Esophagus muscularis mucosa (tissue), 4 donors: ENCODE measurements at regions not wholly inside any gene's neighbourhood (a gene's known extent, or its start where the extent isn't known, plus 50 kb on each side); places are given as distances from the start of the nearest gene placed in this dataset.

Source experiments
- DNase-seq: peaks from one replicate; pipeline ENCODE4 v3.0.0-alpha.2; 2017; ENCODE audit errors: extremely low spot score
- H3K27ac ChIP-seq, 4 donors: fragments of 200-600 bp; sonication (generic); replicated peaks in 1 of 4; 1 replicate in 3 of 4; 2 replicates in 1 of 4; pipeline ENCODE4 v1.5.1; 2016 to 2019; ENCODE audit warnings: mild to moderate bottlenecking in 1 of 4
- H3K27me3 ChIP-seq, 4 donors: fragments of 200-600 bp; sonication (generic); one replicate each; pipeline versions ENCODE4 v1.5.1 to v1.6.0; 2016 to 2019
- H3K36me3 ChIP-seq, 4 donors: fragments of 200-600 bp; sonication (generic); one replicate each; pipeline ENCODE4 v1.5.1; 2016 to 2019
- H3K4me1 ChIP-seq, 4 donors: fragments of 200-600 bp; sonication (generic); one replicate each; pipeline ENCODE4 v1.5.1; 2016 to 2019
- H3K4me3 ChIP-seq, 4 donors: fragments of 200-600 bp; sonication (generic); 1 replicate in 2 of 4; 2 replicates in 2 of 4; pipeline ENCODE4 v1.5.1; 2016 to 2019; ENCODE audit warnings: mild to moderate bottlenecking in 4 of 4, moderate library complexity in 1 of 4
- H3K9me3 ChIP-seq, 4 donors: fragments of 200-600 bp; sonication (generic); 1 replicate in 3 of 4; 2 replicates in 1 of 4; pipeline ENCODE4 v1.5.1; 2016 to 2019
- CTCF ChIP-seq, 3 experiments: fragments of 200-600 bp in 2 of 3; fragments of 450-650 bp in 1 of 3; sonication (generic) in 2 of 3; IDR thresholded peaks; one replicate each; pipeline ENCODE4 v1.5.1; 2017 to 2019; ENCODE audit warnings: antibody characterized with exemption in 3 of 3, mild to moderate bottlenecking in 2 of 3, moderate library complexity in 1 of 3
- EP300 ChIP-seq: sonication (generic); formaldehyde crosslinking; IDR thresholded peaks from one replicate; pipeline ENCODE4 v1.6.1; 2017; ENCODE audit warnings: antibody characterized with exemption
- POLR2A ChIP-seq: fragments of 450-650 bp; IDR thresholded peaks from one replicate; pipeline ENCODE4 v1.6.1; 2017; ENCODE audit warnings: antibody characterized with exemption, moderate library complexity, mild to moderate bottlenecking, low read depth
- POLR2AphosphoS5 ChIP-seq, 2 donors: sonication (generic); formaldehyde crosslinking; IDR thresholded peaks; one replicate each; pipeline ENCODE4 v1.6.1; 2017; ENCODE audit warnings: antibody characterized with exemption in 2 of 2
- WGBS: methylation state at CpG from one replicate; pipeline ENCODE4 v1.1.5; 2018; 5-methylcytosine and 5-hydroxymethylcytosine counted together
- intact Hi-C: fragments of 100-400 bp; cut with DNase I; formaldehyde crosslinking; loops from one replicate; pipeline ENCODE4 v1.15.1; 2023

- H3K27me3 ChIP-seq: peaks cover 0 to 29% (median 0%) of the 10 kb centered on the region in 4 donors
- no peak overlapping the region for H3K27ac ChIP-seq
- no peaks in the 10 kb centered on the region for H3K4me1 ChIP-seq
- intact Hi-C loops: no loop called here
- H3K4me3 ChIP-seq: no peak overlapping the region
- 61% methylated on average over 3 of the region's 3 CpGs for WGBS
- TF ChIP-seq CTCF (IDR thresholded peaks at IDR 0.05): no peak
- TF ChIP-seq POLR2A: no peak
- TF ChIP-seq EP300: no peak
- TF ChIP-seq POLR2AphosphoS5 (IDR thresholded peaks at IDR 0.05): no peak
- H3K36me3 ChIP-seq: no peaks in the 10 kb centered on the region
- no peak for DNase-seq
- no peaks in the 10 kb centered on the region for H3K9me3 ChIP-seq
Observed at GRCh38 chr19:33921165-33921564, 124.5 kb downstream of the KCTD15 start.

GRCh38 chr19:33926306-33926705 lies 129.6 kb downstream of the KCTD15 start:
- WGBS: 45% methylated on average over 3 of the region's 3 CpGs
- Histone ChIP-seq H3K27ac (no peak overlapping the region), H3K9me3 (no peaks in the 10 kb centered on the region), H3K4me3 (no peak overlapping the region), H3K36me3 (no peaks in the 10 kb centered on the region), H3K27me3 (peaks cover 0 to 37% (median 0%) of the 10 kb centered on the region in 4 donors), H3K4me1 (no peaks in the 10 kb centered on the region)
- no peak for DNase-seq
- no peak for TF ChIP-seq POLR2A
- no peak for TF ChIP-seq EP300
- no peak for TF ChIP-seq POLR2AphosphoS5 (IDR thresholded peaks at IDR 0.05)
- TF ChIP-seq CTCF (IDR thresholded peaks at IDR 0.05): no peak
- intact Hi-C loops: no loop called here

GRCh38 chr19:33927789-33928457 lies 131.3 kb downstream of the KCTD15 start:
- no peak for DNase-seq
- H3K27ac ChIP-seq: no peak overlapping the region
- 55% methylated on average over 5 of the region's 5 CpGs for WGBS
- H3K4me1 ChIP-seq: no peaks in the 10 kb centered on the region
- TF ChIP-seq CTCF (IDR thresholded peaks at IDR 0.05) (no peak), POLR2A (no peak), POLR2AphosphoS5 (IDR thresholded peaks at IDR 0.05) (no peak), EP300 (no peak)
- no peak overlapping the region for H3K4me3 ChIP-seq
- intact Hi-C loops: no loop called here
- no peaks in the 10 kb centered on the region for H3K36me3 ChIP-seq
- H3K9me3 ChIP-seq: peaks cover 0 to 3% (median 0%) of the 10 kb centered on the region in 4 donors
- peaks cover 0 to 29% (median 0%) of the 10 kb centered on the region in 4 donors for H3K27me3 ChIP-seq

- Histone ChIP-seq H3K36me3 (no peaks in the 10 kb centered on the region), H3K27ac (no peak overlapping the region), H3K4me1 (no peaks in the 10 kb centered on the region), H3K9me3 (peaks cover 0 to 9% (median 4%) of the 10 kb centered on the region in 4 donors), H3K27me3 (peaks cover 0 to 32% (median 0%) of the 10 kb centered on the region in 4 donors), H3K4me3 (no peak overlapping the region)
- no peak for DNase-seq
- intact Hi-C loops: no loop called here
- 84% methylated on average over 6 of the region's 6 CpGs for WGBS
- TF ChIP-seq POLR2AphosphoS5 (IDR thresholded peaks at IDR 0.05) (no peak), EP300 (no peak), POLR2A (no peak), CTCF (IDR thresholded peaks at IDR 0.05) (no peak)
Observed at GRCh38 chr19:33928458-33928950, 131.8 kb downstream of the KCTD15 start.
